T-cell (primary cell): ENCODE measurements at regions not wholly inside any gene's neighbourhood (a gene's known extent, or its start where the extent isn't known, plus 50 kb on each side); places are given as distances from the start of the nearest gene placed in this dataset.
A peak's percentile ranks its signal among the peaks of the same experiment; 100 is the strongest.
"Not testable (repeated sequence)": the region's sequence is repeated elsewhere in the genome, so short reads cannot be mapped to it uniquely, and the experiment has no call there.

ENCODE experiments used
- ATAC-seq, 4 experiments: fragments of 200-7000 bp in 3 of 4; fragments of 150-1000 bp in 1 of 4; cut with Tn5 transposase; replicated peaks in 1 of 4; 1 replicate in 3 of 4; 2 replicates in 1 of 4; pipeline ENCODE4 v1.10.0; 2021; ENCODE audit warnings: moderate library complexity in 3 of 4, mild to moderate bottlenecking in 2 of 4, moderate number of reproducible peaks in 1 of 4
- CTCF ChIA-PET, 2 donors: fragments of 300-600 bp; sonication (Branson Sonifier 250); formaldehyde crosslinking; loops; one replicate each; lab custom pipeline; 2022; ENCODE audit warnings: antibody characterized with exemption in 2 of 2; lab: Charles Lee
- POLR2A ChIA-PET, 2 donors: fragments of 300-600 bp; sonication (Branson Sonifier 250); formaldehyde crosslinking; loops; one replicate each; lab custom pipeline; 2022; ENCODE audit warnings: antibody characterized with exemption in 2 of 2; lab: Charles Lee
- DNase-seq, 35 experiments: peaks; one replicate each; pipeline versions ENCODE4 v3.0.0 to v3.0.0-alpha.2; 2013 to 2023
- H3K27ac ChIP-seq: one replicate; pipeline ENCODE4 v1.5.1; 2013; ENCODE audit warnings: low read length
- H3K27me3 ChIP-seq, 2 experiments: replicated peaks in 1 of 2; 1 replicate in 1 of 2; 2 replicates in 1 of 2; pipeline versions ENCODE4 v1.6.1 to v1.7.0; 2013; ENCODE audit warnings: low read length in 1 of 2, mixed read lengths in 1 of 2; ENCODE audit not compliant: control insufficient read depth in 2 of 2, insufficient read depth in 2 of 2; ENCODE audit errors: extremely low read depth in 1 of 2
- H3K36me3 ChIP-seq, 2 donors: 1 replicate in 1 of 2; 2 replicates in 1 of 2; pipeline versions ENCODE4 v1.6.1 to v1.7.0; 2013; ENCODE audit warnings: low read length in 1 of 2; ENCODE audit not compliant: control insufficient read depth in 2 of 2, insufficient read depth in 1 of 2; ENCODE audit errors: extremely low read depth in 1 of 2
- H3K4me1 ChIP-seq, 2 experiments: 1 replicate in 1 of 2; 2 replicates in 1 of 2; pipeline versions ENCODE4 v1.6.1 to v1.7.0; 2013; ENCODE audit warnings: low read length in 2 of 2, mixed read lengths in 1 of 2; ENCODE audit not compliant: insufficient read depth in 2 of 2, control insufficient read depth in 1 of 2; ENCODE audit errors: extremely low read depth in 1 of 2
- H3K4me3 ChIP-seq, 2 donors: 1 replicate in 1 of 2; 2 replicates in 1 of 2; pipeline versions ENCODE4 v1.5.1 to v1.7.0; 2013; ENCODE audit warnings: mild to moderate bottlenecking in 2 of 2, low read length in 1 of 2, moderate library complexity in 1 of 2; ENCODE audit not compliant: control insufficient read depth in 1 of 2; ENCODE audit errors: extremely low read depth in 1 of 2
- H3K9me3 ChIP-seq: 2 replicates; pipeline ENCODE4 v1.7.0; 2013
- H3K27ac Mint-ChIP-seq, 2 donors: one replicate each; pipeline ENCODE4 v1.8.0; 2020 to 2021; ENCODE audit warnings: mild to moderate bottlenecking in 2 of 2, mixed read lengths in 2 of 2
- H3K27me3 Mint-ChIP-seq, 2 donors: one replicate each; pipeline ENCODE4 v1.8.0; 2021 to 2022; ENCODE audit warnings: mixed read lengths in 2 of 2
- H3K36me3 Mint-ChIP-seq: one replicate; pipeline ENCODE4 v1.8.0; 2021; ENCODE audit warnings: mixed read lengths
- H3K4me1 Mint-ChIP-seq, 3 donors: one replicate each; pipeline ENCODE4 v1.8.0; 2020 to 2022; ENCODE audit warnings: mixed read lengths in 3 of 3, mild to moderate bottlenecking in 1 of 3
- H3K4me3 Mint-ChIP-seq, 3 donors: one replicate each; pipeline ENCODE4 v1.8.0; 2020 to 2022; ENCODE audit warnings: mild to moderate bottlenecking in 3 of 3, mixed read lengths in 3 of 3, moderate library complexity in 3 of 3
- H3K9me3 Mint-ChIP-seq, 3 donors: one replicate each; pipeline ENCODE4 v1.8.0; 2020 to 2022; ENCODE audit warnings: mixed read lengths in 3 of 3
- WGBS: methylation state at CpG from one replicate; pipeline ENCODE4 v1.1.5; 2013; ENCODE audit warnings: missing lambda C conversion rate; ENCODE audit not compliant: insufficient coverage; 5-methylcytosine and 5-hydroxymethylcytosine counted together

DNA sequence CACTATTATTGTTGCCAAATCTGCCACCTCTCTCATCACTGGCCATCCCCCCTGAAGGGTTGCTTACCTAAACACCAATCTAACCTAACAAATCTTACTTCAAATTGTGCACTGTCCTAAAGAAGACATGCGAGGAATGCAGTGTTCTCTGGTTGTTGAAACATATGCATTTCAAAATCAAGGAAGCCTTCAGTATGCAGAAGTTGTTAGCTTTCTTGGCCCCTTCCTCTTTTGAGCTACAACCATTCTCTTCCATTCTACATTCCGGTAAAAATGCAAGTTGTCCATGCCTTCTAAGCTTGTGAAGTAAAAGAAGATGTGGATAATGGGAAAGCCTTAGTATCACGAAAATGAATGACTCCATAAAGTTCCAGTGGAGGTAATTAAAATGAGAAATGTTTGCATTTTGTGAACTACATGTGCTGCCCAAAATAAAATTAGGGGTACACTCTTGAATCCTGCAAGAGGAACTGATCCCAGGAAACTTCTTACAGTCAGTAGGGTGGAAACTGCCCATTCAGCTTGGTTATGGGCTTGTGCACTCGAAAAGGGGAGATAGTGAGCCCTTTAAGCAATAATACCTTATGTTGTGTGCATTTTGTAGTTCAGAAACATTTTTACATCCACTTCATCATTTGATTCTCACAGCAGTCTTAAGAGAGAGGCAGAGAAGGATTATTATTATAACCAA is 77.6 kb upstream of the ADRB2 start:
- ChIA-PET POLR2A (interaction anchor here in 1 of 2 donors (0.5 kb wide), 1 partner anchor 621 kb away, joined by 7 read pairs; no protein-coding TSS in a partner anchor), CTCF (interaction anchor here in 1 of 2 donors (0.6 to 0.9 kb wide), 3 partner anchors 7 to 230 kb away, joined by 3 to 4 read pairs (median 3); no protein-coding TSS in a partner anchor)
- DNase-seq = no peak
- H3K4me1 Mint-ChIP-seq = no peaks in the 10 kb centered on the region
- no peak overlapping the region for H3K4me3 ChIP-seq
- ATAC-seq = no peak
- H3K36me3 Mint-ChIP-seq = no peaks in the 10 kb centered on the region
- no peak overlapping the region for H3K27ac ChIP-seq
- H3K27me3 ChIP-seq = no peaks in the 10 kb centered on the region
- no peak overlapping the region for H3K27ac Mint-ChIP-seq
- 90% methylated on average over 2 of the region's 4 CpGs for WGBS
- H3K36me3 ChIP-seq = no peaks in the 10 kb centered on the region
- H3K4me1 ChIP-seq = no peaks in the 10 kb centered on the region
- H3K9me3 Mint-ChIP-seq = no peaks in the 10 kb centered on the region
- H3K9me3 ChIP-seq = no peaks in the 10 kb centered on the region
- H3K27me3 Mint-ChIP-seq = peaks cover 7 to 8% of the 10 kb centered on the region in 2 donors
- H3K4me3 Mint-ChIP-seq = no peak overlapping the region

- no peaks in the 10 kb centered on the region for H3K4me1 Mint-ChIP-seq
- no peak overlapping the region for H3K4me3 Mint-ChIP-seq
- H3K27ac Mint-ChIP-seq = no peak overlapping the region
- H3K4me3 ChIP-seq = no peak overlapping the region
- no peak for DNase-seq
- no peak overlapping the region for H3K27ac ChIP-seq
- ATAC-seq = no peak
- peaks cover 1% of the 10 kb centered on the region for H3K9me3 ChIP-seq
- no peaks in the 10 kb centered on the region for H3K4me1 ChIP-seq
- no peaks in the 10 kb centered on the region for H3K36me3 Mint-ChIP-seq
- POLR2A ChIA-PET = no interaction called here
- WGBS = 56% methylated on average over 1 of the region's 5 CpGs
- H3K9me3 Mint-ChIP-seq = peaks cover 0 to 4% (median 3%) of the 10 kb centered on the region in 3 donors
- CTCF ChIA-PET = interaction anchor here (0.6 to 1.4 kb wide), 2 partner anchors 11 to 18 kb away, joined by 4 to 5 read pairs; no protein-coding TSS in a partner anchor
- no peaks in the 10 kb centered on the region for H3K27me3 ChIP-seq
- H3K36me3 ChIP-seq = no peaks in the 10 kb centered on the region
- H3K27me3 Mint-ChIP-seq = peaks cover 1 to 7% of the 10 kb centered on the region in 2 donors
These were observed 75.8 kb upstream of the ADRB2 start for GRCh38 chr5:148750614-148751013.

DNA sequence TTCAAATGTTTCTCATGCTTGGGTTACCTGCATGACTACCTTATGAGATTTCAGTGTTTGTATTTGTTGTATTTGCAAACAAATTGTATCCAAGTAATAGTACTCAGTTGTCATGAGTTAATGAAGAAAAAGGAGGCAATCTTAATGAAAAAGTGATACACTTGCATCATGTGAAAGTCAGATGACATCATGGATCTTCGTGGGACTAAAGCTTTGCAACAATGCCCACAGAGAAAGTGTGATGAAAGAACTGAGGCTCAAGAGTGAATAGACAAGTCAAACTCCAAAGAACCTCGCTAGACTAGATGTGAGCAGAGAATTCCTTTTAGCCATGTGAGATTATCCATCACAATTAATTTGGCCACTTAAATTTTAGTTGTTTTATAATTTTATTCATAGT is 75.4 kb upstream of the ADRB2 start:
- Histone ChIP-seq H3K27ac (no peak overlapping the region), H3K4me3 (no peak overlapping the region), H3K36me3 (no peaks in the 10 kb centered on the region), H3K27me3 (no peaks in the 10 kb centered on the region), H3K9me3 (peaks cover 3% of the 10 kb centered on the region), H3K4me1 (no peaks in the 10 kb centered on the region)
- 0% methylated on average over 1 of the region's 2 CpGs for WGBS
- no peak overlapping the region for H3K27ac Mint-ChIP-seq
- DNase-seq (no peak), ATAC-seq (no peak)
- no peak overlapping the region for H3K4me3 Mint-ChIP-seq
- H3K27me3 Mint-ChIP-seq = peaks cover 1 to 7% of the 10 kb centered on the region in 2 donors
- H3K36me3 Mint-ChIP-seq = no peaks in the 10 kb centered on the region
- peaks cover 0 to 7% (median 5%) of the 10 kb centered on the region in 3 donors for H3K9me3 Mint-ChIP-seq
- ChIA-PET POLR2A (no interaction called here), CTCF (interaction anchor here in 1 of 2 donors (1.4 kb wide), 1 partner anchor 18 kb away, joined by 4 read pairs; no protein-coding TSS in a partner anchor)
- no peaks in the 10 kb centered on the region for H3K4me1 Mint-ChIP-seq

DNA sequence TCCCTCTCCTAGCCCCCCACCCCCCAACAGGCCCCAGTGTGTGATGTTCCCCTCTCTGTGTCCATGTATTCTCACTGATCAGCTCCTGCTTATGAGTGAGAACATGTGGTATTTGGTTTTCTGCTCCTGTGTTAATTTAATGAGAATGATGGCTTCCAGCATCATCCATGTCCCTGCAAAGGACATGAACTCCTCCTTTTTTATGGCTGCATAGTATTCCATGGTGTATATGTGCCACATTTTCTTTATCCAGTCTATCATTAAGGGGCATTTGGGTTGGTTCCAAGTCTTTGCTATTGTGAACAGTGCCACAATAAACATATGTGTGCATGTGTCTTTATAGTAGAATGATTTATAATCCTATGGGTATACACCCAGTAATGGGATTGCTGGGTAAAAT is 74.0 kb upstream of the ADRB2 start:
- H3K27me3 ChIP-seq, DNase-seq, H3K9me3 ChIP-seq, H3K4me1 Mint-ChIP-seq, H3K4me3 Mint-ChIP-seq, H3K4me3 ChIP-seq, H3K4me1 ChIP-seq, H3K36me3 Mint-ChIP-seq, POLR2A ChIA-PET, H3K36me3 ChIP-seq, H3K27ac Mint-ChIP-seq, ATAC-seq, H3K27me3 Mint-ChIP-seq, CTCF ChIA-PET, H3K27ac ChIP-seq: not testable (repeated sequence)
- H3K9me3 Mint-ChIP-seq = peaks cover 0 to 20% (median 8%) of the 10 kb centered on the region in 3 donors

GRCh38 chr5:148759101-148759500 is 67.3 kb upstream of the ADRB2 start:
- CTCF ChIA-PET = no interaction called here

GRCh38 chr5:148760945-148761638 is 65.3 kb upstream of the ADRB2 start:
- Histone ChIP-seq H3K4me1 (no peaks in the 10 kb centered on the region), H3K36me3 (no peaks in the 10 kb centered on the region), H3K27me3 (peaks cover 0 to 4% of the 10 kb centered on the region in 2 experiments), H3K4me3 (no peak overlapping the region), H3K27ac (no peak overlapping the region), H3K9me3 (no peaks in the 10 kb centered on the region)
- WGBS = no CpG with 5 or more reads among the region's 2 CpGs
- peaks cover 0 to 25% (median 6%) of the 10 kb centered on the region in 3 donors for H3K9me3 Mint-ChIP-seq
- no peak overlapping the region for H3K4me3 Mint-ChIP-seq
- no peaks in the 10 kb centered on the region for H3K4me1 Mint-ChIP-seq
- ChIA-PET CTCF (interaction anchor here (0.5 to 1.1 kb wide), 4 partner anchors 11 to 713 kb away, joined by 3 to 5 read pairs (median 3); no protein-coding TSS in a partner anchor), POLR2A (interaction anchor here (0.5 to 1.1 kb wide), 2 partner anchors 21 to 65 kb away, joined by 3 read pairs; no protein-coding TSS in a partner anchor)
- ATAC-seq = no peak
- peak in 1 of 35 experiments; percentile 3 for DNase-seq
- no peak overlapping the region for H3K27ac Mint-ChIP-seq
- H3K27me3 Mint-ChIP-seq = peaks cover 3 to 12% of the 10 kb centered on the region in 2 donors
- no peaks in the 10 kb centered on the region for H3K36me3 Mint-ChIP-seq

More at GRCh38 chr5:148759101-148759500, 67.3 kb upstream of the ADRB2 start:
- POLR2A ChIA-PET = no interaction called here
- Mint-ChIP-seq H3K36me3 (no peaks in the 10 kb centered on the region), H3K27me3 (peaks cover 3 to 12% of the 10 kb centered on the region in 2 donors), H3K4me3 (no peak overlapping the region), H3K4me1 (no peaks in the 10 kb centered on the region), H3K27ac (no peak overlapping the region), H3K9me3 (peaks cover 0 to 33% (median 11%) of the 10 kb centered on the region in 3 donors)
- Histone ChIP-seq H3K27me3 (peaks cover 0 to 4% of the 10 kb centered on the region in 2 experiments), H3K4me3 (no peak overlapping the region), H3K27ac (no peak overlapping the region), H3K9me3 (peaks cover 3% of the 10 kb centered on the region), H3K36me3 (no peaks in the 10 kb centered on the region), H3K4me1 (no peaks in the 10 kb centered on the region)
- DNase-seq (no peak), ATAC-seq (no peak)
- 82% methylated on average over 2 of the region's 3 CpGs for WGBS
